HEK293 (cell line): ENCODE measurements at regions not wholly inside any gene's neighbourhood (a gene's known extent, or its start where the extent isn't known, plus 50 kb on each side); places are given as distances from the start of the nearest gene placed in this dataset.

ENCODE experiments used
- CTCF ChIP-seq: fragments of 450-650 bp; formaldehyde crosslinking; IDR thresholded peaks from 2 replicates; pipeline ENCODE4 v1.5.1; 2016; ENCODE audit warnings: missing biosample characterization, missing genetic modification characterization
- KLF7 ChIP-seq: fragments of 450-650 bp; formaldehyde crosslinking; IDR thresholded peaks from 2 replicates; pipeline ENCODE4 v1.5.1; 2016; ENCODE audit warnings: missing biosample characterization, missing genetic modification characterization, borderline replicate concordance
- REST ChIP-seq: fragments of 450-650 bp; formaldehyde crosslinking; IDR thresholded peaks from 2 replicates; pipeline ENCODE4 v1.5.1; 2016; ENCODE audit warnings: missing biosample characterization, missing genetic modification characterization
- ZNF121 ChIP-seq: fragments of 450-650 bp; formaldehyde crosslinking; IDR thresholded peaks from 2 replicates; pipeline ENCODE4 v1.5.1; 2016; ENCODE audit warnings: missing biosample characterization, missing genetic modification characterization
- ZNF791 ChIP-seq: fragments of 450-650 bp; formaldehyde crosslinking; IDR thresholded peaks from 2 replicates; pipeline ENCODE4 v1.5.1; 2016; ENCODE audit warnings: missing biosample characterization, missing genetic modification characterization
- ZNF837 ChIP-seq: fragments of 450-650 bp; formaldehyde crosslinking; IDR thresholded peaks from 2 replicates; pipeline ENCODE4 v1.5.1; 2016; ENCODE audit warnings: missing biosample characterization, missing genetic modification characterization
- ZSCAN30 ChIP-seq: fragments of 450-650 bp; IDR thresholded peaks from 2 replicates; pipeline ENCODE4 v1.5.1; 2018; ENCODE audit warnings: missing biosample characterization, mild to moderate bottlenecking, missing genetic modification characterization, moderate library complexity

- TF ChIP-seq CTCF (tag by site-specific recombination) = no peak
- no peak for TF ChIP-seq REST (tag by site-specific recombination)
- no peak for TF ChIP-seq ZNF791 (tag by site-specific recombination)
- TF ChIP-seq KLF7 (tag by site-specific recombination) = no peak
- TF ChIP-seq ZNF837 (tag by site-specific recombination) = no peak
- no peak for TF ChIP-seq ZSCAN30 (tag by site-specific recombination)
- no peak for TF ChIP-seq ZNF121 (tag by site-specific recombination)
Observed at GRCh38 chr1:242787968-242788367, 263.5 kb upstream of the PLD5 start.
